ENCODE measurements at regions not wholly inside any gene's neighbourhood (a gene's known extent, or its start where the extent isn't known, plus 50 kb on each side); places are given as distances from the start of the nearest gene placed in this dataset.

DNA sequence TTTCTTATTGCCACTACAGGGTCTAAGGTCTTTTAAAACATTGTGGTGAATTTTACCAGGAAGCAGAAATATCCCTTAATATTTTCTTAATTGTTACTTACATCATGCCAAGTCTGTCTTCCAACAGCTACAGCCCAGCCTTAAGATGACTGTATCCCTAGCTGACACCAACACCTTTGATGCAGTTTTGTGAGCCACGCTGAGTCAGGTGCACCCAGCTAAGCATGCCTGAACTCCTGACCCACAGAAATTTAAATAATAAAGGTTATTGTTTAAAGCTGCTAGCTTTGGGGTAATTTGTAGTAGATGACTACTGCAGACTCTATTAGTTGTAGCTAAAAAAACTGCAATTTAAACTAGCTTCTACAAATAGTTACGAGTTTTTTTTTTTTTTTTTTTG is 1757.9 kb upstream of the LRRTM1 start:
- Histone ChIP-seq H3K4me1 (replicated peaks in 1 of 2; ENCODE audit: control insufficient read depth in 2 of 2, insufficient read depth in 2 of 2, low read length in 2 of 2) (no peaks in the 10 kb centered on the region), H4K20me1 (replicated peaks; ENCODE audit: control insufficient read depth, insufficient read depth, low read length) (no peaks in the 10 kb centered on the region), H3K9me1 (ENCODE audit: control insufficient read depth, insufficient read depth, low read length) (no peaks in the 10 kb centered on the region), H3K4me3 (no peak overlapping the region), H2AFZ (ENCODE audit: low read depth, low read length) (no peak overlapping the region), H3K27ac (ENCODE audit: extremely low read depth, low read depth, low read length) (no peak overlapping the region), H3K36me3 (ENCODE audit: control insufficient read depth, insufficient read depth, low read length) (no peaks in the 10 kb centered on the region), H3K4me2 (ENCODE audit: insufficient read depth, low read length) (no peak overlapping the region), H3K27me3 (ENCODE audit: control insufficient read depth in 2 of 2, insufficient read depth in 2 of 2, low read length in 2 of 2) (no peaks in the 10 kb centered on the region), H3K9ac (ENCODE audit: insufficient read depth in 1 of 2, low read depth in 2 of 2, low read length in 2 of 2) (no peak overlapping the region), H3K79me2 (ENCODE audit: control insufficient read depth, insufficient read depth, low read length) (no peaks in the 10 kb centered on the region), H3K9me3 (replicated peaks; ENCODE audit: control insufficient read depth, insufficient read depth, low read depth, low read length) (peaks cover 2% of the 10 kb centered on the region; the same call in 1 of the 2 replicates)
- BruUV-seq (replicated peaks): no TSS peak
- intact Hi-C loops (cut with micrococcal nuclease): no loop called here
- ChIA-PET CTCF (ENCODE audit: low intra/inter-chr PET ratio) (no interaction called here), POLR2A (no interaction called here)
- WGBS (ENCODE audit: insufficient coverage, low coverage, missing lambda C conversion rate): 10% methylated on average over 2 of the region's 2 CpGs
- in situ Hi-C loops (cut with MboI): no loop called here
- TF ChIP-seq ERF (CRISPR knock-in tag; IDR thresholded peaks at IDR 0.05): no peak
- no peak for TF ChIP-seq ZNF445 (CRISPR knock-in tag; IDR thresholded peaks at IDR 0.05; ENCODE audit: low read depth)
- no peak for TF ChIP-seq TEAD4 (IDR thresholded peaks at IDR 0.05; ENCODE audit: low read length)
- TF ChIP-seq TEAD4 (CRISPR knock-in tag; IDR thresholded peaks at IDR 0.05; ENCODE audit: borderline replicate concordance): no peak
- TF ChIP-seq E2F3 (CRISPR knock-in tag; IDR thresholded peaks at IDR 0.05): no peak
- no peak for TF ChIP-seq ZNF444 (CRISPR knock-in tag; IDR thresholded peaks at IDR 0.05)
- no peak for TF ChIP-seq TAF9B (IDR thresholded peaks at IDR 0.05; ENCODE audit: partially characterized antibody)
- no peak for TF ChIP-seq CREBBP (IDR thresholded peaks at IDR 0.05; ENCODE audit: low read depth, low read length)
- no peak for TF ChIP-seq MTA2 (IDR thresholded peaks at IDR 0.05; ENCODE audit: low read depth)
- TF ChIP-seq ZNF511 (CRISPR knock-in tag; IDR thresholded peaks at IDR 0.05): no peak
- no peak for TF ChIP-seq XRCC3 (IDR thresholded peaks at IDR 0.05)
- TF ChIP-seq, protein P1, sequence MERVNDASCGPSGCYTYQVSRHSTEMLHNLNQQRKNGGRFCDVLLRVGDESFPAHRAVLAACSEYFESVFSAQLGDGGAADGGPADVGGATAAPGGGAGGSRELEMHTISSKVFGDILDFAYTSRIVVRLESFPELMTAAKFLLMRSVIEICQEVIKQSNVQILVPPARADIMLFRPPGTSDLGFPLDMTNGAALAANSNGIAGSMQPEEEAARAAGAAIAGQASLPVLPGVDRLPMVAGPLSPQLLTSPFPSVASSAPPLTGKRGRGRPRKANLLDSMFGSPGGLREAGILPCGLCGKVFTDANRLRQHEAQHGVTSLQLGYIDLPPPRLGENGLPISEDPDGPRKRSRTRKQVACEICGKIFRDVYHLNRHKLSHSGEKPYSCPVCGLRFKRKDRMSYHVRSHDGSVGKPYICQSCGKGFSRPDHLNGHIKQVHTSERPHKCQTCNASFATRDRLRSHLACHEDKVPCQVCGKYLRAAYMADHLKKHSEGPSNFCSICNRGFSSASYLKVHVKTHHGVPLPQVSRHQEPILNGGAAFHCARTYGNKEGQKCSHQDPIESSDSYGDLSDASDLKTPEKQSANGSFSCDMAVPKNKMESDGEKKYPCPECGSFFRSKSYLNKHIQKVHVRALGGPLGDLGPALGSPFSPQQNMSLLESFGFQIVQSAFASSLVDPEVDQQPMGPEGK (CRISPR knock-in tag; IDR thresholded peaks at IDR 0.05; ENCODE audit: borderline replicate concordance): no peak
- no peak for TF ChIP-seq CC2D1A (IDR thresholded peaks at IDR 0.05)
- DNase-seq (ENCODE audit: extremely low read depth in 1 of 4, low spot score in 3 of 4) (no peak), FAIRE-seq (no peak), ATAC-seq (no peak)
